NCI-H526 (cell line): ENCODE measurements at regions not wholly inside any gene's neighbourhood (a gene's known extent, or its start where the extent isn't known, plus 50 kb on each side); places are given as distances from the start of the nearest gene placed in this dataset.

ENCODE experiments used
- DNase-seq, 2 experiments: peaks; one replicate each; lab custom pipeline; 2025; lab: John Stamatoyannopoulos, UW

GRCh38 chr7:93651603-93652159 is 77.2 kb upstream of the CALCR start:
- DNase-seq, result no peak

GRCh38 chr7:93646538-93646937 is 72.0 kb upstream of the CALCR start:
- no peak for DNase-seq

GRCh38 chr7:93636276-93636675 is 61.8 kb upstream of the CALCR start:
- DNase-seq, result no peak

GRCh38 chr7:93632371-93632770 is 57.8 kb upstream of the CALCR start:
- no peak for DNase-seq

GRCh38 chr7:93629291-93629801 is 54.8 kb upstream of the CALCR start:
- DNase-seq, result no peak

GRCh38 chr7:93626869-93627268 is 52.3 kb upstream of the CALCR start:
- DNase-seq, result no peak
